Fibroblast of villous mesenchyme (primary cell): ENCODE measurements at regions not wholly inside any gene's neighbourhood (a gene's known extent, or its start where the extent isn't known, plus 50 kb on each side); places are given as distances from the start of the nearest gene placed in this dataset.

Experiments used
- DNase-seq: peaks from one replicate; pipeline ENCODE4 v3.0.0-alpha.2; 2010; ENCODE audit warnings: low read depth
- H3K4me3 ChIP-seq: 2 replicates; pipeline ENCODE4 v1.5.1; 2011; ENCODE audit warnings: low read depth, mild to moderate bottlenecking, low read length
- CTCF ChIP-seq: IDR thresholded peaks from 2 replicates; pipeline ENCODE4 v1.5.1; 2012; ENCODE audit warnings: low read depth, mild to moderate bottlenecking, low read length; ENCODE audit not compliant: insufficient read depth

- no peak for DNase-seq
- H3K4me3 ChIP-seq, result no peak overlapping the region
- no peak for TF ChIP-seq CTCF
Observed at GRCh38 chr6:25025248-25025918, 89.6 kb upstream of the RIPOR2 start.

- TF ChIP-seq CTCF, result no peak
- DNase-seq, result no peak
- H3K4me3 ChIP-seq, result no peak overlapping the region
Observed at GRCh38 chr6:25025919-25026301, 90.2 kb upstream of the RIPOR2 start.

GRCh38 chr6:25026723-25027122 is 91.0 kb upstream of the RIPOR2 start:
- no peak for DNase-seq
- H3K4me3 ChIP-seq, result no peak overlapping the region
- no peak for TF ChIP-seq CTCF

- no peak for DNase-seq
- no peak overlapping the region for H3K4me3 ChIP-seq
- no peak for TF ChIP-seq CTCF
Observed at GRCh38 chr6:25027221-25027916, 91.6 kb upstream of the RIPOR2 start.

GRCh38 chr6:25028328-25028727 is 92.6 kb upstream of the RIPOR2 start:
- no peak for TF ChIP-seq CTCF
- H3K4me3 ChIP-seq, result no peak overlapping the region
- DNase-seq, result no peak

- DNase-seq, result no peak
- no peak overlapping the region for H3K4me3 ChIP-seq
- TF ChIP-seq CTCF, result no peak
Observed at GRCh38 chr6:25032934-25033333, 97.2 kb upstream of the RIPOR2 start.
